HG02840 (cell line): ENCODE measurements at regions not wholly inside any gene's neighbourhood (a gene's known extent, or its start where the extent isn't known, plus 50 kb on each side); places are given as distances from the start of the nearest gene placed in this dataset.
"Not testable (repeated sequence)": the region's sequence is repeated elsewhere in the genome, so short reads cannot be mapped to it uniquely, and the experiment has no call there.

Source experiments
- ATAC-seq: cut with Tn5 transposase; IDR thresholded peaks from one replicate; pipeline ENCODE4 v1.9.1; 2021; ENCODE audit warnings: mild to moderate bottlenecking, moderate library complexity, moderate number of reproducible peaks; ENCODE audit not compliant: unreplicated experiment, low FRiP score

DNA sequence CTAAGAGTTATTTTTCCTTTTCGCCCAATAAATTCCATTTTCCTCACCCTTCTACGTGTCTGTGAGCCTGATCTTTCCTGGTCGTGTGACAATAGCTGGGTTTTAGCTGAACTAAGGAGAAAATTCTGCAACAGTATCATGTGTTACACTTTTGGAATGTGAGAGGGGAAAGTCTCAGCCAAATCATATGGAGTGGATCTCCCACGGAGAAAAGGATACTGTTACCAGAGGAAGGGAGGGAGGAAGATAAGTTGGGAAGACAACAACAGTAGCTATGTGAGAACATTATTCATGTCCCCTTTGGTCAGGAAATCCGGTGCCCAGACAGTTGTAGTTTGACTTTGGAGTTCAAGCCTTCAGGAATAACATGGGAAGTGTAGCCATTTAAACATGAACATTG, 584.0 kb upstream of the RAG2 start:
- no peak for ATAC-seq

DNA sequence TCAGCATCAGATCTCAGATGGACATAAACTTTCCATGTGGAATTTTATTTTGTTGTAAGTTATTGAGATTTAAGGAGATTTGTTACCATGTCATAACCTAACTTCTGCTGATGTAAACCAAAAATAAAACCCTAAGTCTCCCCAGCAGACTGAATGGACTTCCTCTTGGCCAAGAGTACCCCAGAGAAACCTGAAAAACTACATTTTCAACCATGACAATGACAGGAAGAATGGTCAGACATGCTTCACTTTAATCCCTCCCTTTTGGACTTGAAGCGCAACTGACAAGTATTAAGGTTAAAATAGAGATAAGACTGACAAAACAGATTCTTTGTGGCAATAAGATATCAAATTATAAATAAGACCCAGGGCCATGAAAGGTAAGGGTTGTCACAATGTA, 579.7 kb upstream of the RAG2 start:
- no peak for ATAC-seq

DNA sequence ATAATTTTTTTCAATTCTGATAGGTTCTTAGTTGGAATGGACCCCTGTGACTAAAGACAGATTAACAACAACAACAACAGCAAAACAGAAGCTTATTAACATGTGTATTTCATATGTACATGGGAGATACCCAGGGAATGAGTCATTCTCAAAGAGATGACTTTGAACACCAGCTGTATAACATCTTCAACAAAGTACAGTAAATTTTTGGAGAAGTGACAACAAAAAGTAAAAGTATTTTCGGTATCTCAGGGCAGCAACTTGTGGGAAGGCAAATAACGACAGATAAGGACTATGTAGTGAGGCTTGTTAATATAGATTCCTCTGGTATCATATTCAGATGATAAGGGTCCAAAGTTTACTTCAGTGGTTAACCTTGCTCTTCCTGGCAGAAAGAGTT, 573.4 kb upstream of the RAG2 start:
- ATAC-seq, result no peak

DNA sequence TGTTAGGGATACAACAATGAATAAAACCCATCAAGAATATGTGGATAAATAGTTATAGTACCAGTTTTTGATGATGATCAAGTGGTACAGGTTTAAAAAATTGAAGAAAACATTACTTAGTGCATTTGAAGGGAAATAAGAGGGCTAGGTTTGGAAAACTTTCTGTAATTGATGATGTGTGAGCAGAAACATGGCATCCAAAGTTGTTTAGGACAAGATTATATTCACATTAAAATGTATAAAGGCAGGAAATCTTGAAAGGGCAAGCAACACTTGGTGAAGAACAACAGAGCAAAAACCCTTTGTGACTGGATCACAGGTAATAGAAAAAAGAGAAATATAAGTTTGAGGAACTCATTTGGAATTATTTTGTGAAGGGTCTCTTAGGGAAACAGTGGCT, 572.3 kb upstream of the RAG2 start:
- ATAC-seq, result no peak

DNA sequence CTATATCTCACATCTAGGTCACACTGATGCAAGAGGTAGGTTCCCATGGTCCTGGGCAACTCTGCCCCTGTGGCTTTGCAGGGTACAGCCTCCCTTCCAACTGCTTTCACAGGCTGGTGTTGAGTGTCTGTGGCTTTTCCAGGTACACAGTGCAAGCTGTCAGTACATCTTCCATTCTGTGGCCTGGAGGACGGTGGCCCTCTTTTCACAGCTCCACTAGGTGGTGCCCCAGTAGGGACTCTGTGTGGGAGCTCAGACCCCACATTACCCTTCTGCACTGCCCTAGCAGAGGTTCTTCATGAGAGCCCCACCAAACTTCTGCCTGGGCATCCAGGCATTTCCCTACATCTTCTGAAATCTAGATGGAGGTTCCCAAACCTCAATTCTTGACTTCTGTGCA, 547.4 kb upstream of the RAG2 start:
- ATAC-seq, result not testable (repeated sequence)

DNA sequence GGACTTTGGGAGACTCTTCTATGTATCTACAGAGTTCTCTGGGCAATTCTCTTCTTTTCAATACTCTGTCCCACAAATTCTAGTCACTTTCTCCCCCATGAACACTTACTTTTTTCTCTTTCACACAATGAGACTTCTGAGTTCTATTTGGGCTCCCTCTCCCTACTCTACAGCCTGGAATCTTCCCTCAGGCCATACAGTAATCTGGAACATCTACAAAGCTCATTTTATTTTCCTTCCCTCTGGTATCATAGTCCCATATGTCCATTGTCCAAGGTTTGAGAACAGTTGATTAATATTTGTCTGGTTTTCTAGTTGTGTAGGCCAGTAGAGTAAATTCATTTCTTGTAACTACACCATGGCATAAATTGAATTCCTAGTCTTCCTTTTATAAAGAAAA, 544.6 kb upstream of the RAG2 start:
- no peak for ATAC-seq

DNA sequence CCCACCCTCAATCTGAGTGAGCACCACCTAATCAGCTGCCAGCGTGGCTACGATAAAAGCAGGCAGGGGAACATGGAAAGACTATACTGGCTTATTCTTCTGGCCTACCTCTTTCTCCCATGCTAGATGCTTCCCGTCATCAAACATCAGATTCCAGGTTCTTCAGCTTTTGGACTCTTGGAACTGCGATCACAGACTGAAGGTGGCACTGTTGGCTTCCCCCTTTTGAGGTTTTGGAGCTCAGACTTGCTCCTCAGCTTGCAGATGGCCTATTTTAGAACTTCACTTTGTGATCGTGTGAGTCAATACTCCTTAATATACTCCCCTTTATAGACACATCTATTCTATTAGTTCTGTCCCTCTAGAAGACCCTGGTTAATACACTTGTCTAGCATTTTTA, 543.7 kb upstream of the RAG2 start:
- no peak for ATAC-seq

DNA sequence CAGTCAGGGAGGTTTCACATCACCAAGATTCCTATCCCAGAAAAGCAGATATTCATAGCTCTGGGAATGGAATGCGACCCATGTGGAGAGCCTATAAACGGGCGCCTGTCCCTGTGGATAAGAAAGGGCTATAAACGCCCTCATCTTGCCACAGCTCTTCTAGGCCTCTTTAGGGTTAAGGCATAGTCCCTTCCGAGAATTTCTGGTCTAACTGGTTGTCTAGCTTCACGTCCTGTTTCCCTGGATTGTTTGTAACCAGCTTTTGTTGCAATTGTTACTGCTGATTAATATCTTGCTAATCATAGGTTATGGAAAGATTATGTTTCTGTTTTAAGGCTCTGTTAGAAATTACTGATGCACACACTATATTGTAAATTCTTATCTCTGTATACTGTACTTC, 537.6 kb upstream of the RAG2 start:
- not testable (repeated sequence) for ATAC-seq

DNA sequence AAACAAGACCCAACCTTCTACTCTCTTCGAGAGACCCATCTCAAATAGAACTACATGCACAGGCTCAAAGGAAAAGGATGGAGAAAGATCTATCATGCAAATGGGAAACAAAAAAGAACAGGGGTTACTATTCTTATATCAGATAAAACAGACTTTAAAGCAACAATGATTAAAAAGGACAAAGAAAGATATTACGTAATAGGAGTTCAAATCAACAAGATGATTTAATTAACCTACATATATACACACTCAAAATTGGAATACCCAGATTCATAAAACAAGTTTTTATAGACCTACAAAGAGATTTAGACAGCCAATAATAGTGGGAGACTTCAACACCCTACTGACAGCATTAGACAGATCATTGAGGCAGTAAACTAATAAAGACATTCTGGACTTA, 536.6 kb upstream of the RAG2 start:
- no peak for ATAC-seq

- ATAC-seq, result no peak
Observed at GRCh38 chr11:37124384-37124783, 526.3 kb upstream of the RAG2 start.

GRCh38 chr11:37115963-37116362, 517.9 kb upstream of the RAG2 start:
- ATAC-seq, result no peak

DNA sequence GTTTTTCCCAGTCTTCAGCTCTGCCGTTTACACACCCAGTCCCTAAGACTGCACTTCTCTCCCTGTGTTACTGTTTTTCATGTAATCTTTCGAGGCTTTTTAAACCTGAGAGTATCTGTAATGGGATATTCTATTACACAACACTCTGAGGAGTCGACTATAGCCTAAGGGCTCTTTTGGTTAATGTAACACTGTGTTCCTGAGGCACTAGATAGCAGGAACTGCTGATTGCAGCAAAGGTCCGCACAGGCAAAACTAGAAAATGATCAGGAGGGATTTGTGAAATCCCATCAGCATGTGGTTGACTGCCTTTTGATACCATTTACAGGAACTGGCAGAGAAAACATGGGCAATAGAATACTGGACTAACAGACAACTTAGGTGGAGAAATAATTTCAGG, 512.3 kb upstream of the RAG2 start:
- no peak for ATAC-seq

DNA sequence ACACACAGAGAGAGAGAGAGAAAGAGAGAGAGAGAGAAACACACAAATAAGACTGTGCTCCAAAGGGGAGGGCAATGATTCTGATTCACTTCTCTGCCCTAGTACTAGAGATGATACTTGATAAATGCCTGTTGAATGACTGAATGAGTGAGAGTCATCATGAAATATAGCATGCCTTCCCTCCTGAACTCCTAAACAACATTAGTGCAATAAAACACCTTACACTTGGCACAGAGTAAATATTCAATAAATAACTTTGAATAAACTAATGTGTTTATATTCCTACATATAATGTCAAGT, 511.2 kb upstream of the RAG2 start:
- ATAC-seq, result no peak

GRCh38 chr11:37108436-37109285, 510.6 kb upstream of the RAG2 start:
- no peak for ATAC-seq

- ATAC-seq, result no peak
Observed at GRCh38 chr11:37107831-37108230, 509.8 kb upstream of the RAG2 start.

GRCh38 chr11:37107415-37107814, 509.4 kb upstream of the RAG2 start:
- ATAC-seq, result no peak

- no peak for ATAC-seq
Observed at GRCh38 chr11:37105427-37105826, 507.4 kb upstream of the RAG2 start.

DNA sequence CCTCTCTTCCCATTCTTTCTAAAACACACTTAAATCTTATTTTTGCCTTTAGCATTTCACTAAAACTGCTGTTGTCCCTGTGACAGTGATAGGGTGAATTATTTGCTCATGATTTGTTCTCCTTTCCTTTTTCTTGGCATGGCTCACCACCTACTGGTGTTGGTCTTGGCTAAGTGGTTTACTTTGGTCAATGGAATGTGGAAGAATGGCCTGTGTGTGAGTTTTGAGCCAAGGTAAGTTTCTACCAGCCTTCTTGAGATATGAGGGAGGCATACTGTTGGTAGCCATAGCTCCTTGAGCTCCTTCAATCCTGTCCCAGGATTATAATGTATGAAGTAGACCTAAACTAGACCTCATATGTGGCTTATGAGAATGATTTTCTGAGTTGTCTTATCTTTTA, 506.3 kb upstream of the RAG2 start:
- no peak for ATAC-seq

- ATAC-seq, result no peak
Observed at GRCh38 chr11:37100008-37100407, 502.0 kb upstream of the RAG2 start.

- ATAC-seq, result no peak
Observed at GRCh38 chr11:37092487-37092886, 494.5 kb upstream of the RAG2 start.

GRCh38 chr11:37089439-37089838, 491.4 kb upstream of the RAG2 start:
- ATAC-seq, result no peak

DNA sequence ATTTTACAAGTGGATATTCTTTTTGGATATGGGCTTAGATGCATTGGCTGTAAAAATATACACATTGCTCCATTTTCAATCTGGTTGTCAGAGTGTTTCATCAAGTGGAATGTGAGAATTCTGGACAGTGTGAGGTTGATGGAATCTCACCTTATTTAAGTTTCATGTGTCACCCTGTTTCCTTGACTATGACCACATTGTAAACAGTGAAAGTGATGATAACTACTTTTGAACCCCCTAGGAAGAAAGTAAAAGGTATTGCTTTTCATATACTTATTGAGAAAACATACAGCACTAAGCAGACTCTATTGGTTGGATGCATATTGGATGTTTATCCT, 490.5 kb upstream of the RAG2 start:
- no peak for ATAC-seq
